ENCODE measurements at regions not wholly inside any gene's neighbourhood (a gene's known extent, or its start where the extent isn't known, plus 50 kb on each side); places are given as distances from the start of the nearest gene placed in this dataset.

DNA sequence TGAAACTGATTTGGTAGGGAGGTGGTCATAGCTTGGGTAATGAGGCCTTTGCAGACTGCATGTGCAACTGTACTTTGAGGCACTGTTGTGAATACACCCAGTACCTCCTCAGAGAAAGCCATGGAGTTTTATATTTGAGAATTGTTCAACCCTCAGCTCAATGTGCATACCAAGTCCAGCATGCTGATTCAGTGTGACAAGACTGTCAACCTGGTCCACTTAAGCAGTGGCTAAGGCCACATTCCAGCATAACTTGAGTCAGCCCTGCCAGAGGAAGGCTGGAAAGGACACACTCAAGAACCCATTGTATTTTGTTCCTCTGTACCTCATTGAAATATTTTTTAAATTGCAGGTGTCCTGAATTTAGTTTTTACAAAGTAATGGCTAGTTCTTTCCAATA, 121.8 kb upstream of the HNMT start:
- TF ChIP-seq, protein P1, sequence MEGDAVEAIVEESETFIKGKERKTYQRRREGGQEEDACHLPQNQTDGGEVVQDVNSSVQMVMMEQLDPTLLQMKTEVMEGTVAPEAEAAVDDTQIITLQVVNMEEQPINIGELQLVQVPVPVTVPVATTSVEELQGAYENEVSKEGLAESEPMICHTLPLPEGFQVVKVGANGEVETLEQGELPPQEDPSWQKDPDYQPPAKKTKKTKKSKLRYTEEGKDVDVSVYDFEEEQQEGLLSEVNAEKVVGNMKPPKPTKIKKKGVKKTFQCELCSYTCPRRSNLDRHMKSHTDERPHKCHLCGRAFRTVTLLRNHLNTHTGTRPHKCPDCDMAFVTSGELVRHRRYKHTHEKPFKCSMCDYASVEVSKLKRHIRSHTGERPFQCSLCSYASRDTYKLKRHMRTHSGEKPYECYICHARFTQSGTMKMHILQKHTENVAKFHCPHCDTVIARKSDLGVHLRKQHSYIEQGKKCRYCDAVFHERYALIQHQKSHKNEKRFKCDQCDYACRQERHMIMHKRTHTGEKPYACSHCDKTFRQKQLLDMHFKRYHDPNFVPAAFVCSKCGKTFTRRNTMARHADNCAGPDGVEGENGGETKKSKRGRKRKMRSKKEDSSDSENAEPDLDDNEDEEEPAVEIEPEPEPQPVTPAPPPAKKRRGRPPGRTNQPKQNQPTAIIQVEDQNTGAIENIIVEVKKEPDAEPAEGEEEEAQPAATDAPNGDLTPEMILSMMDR (IDR thresholded peaks at IDR 0.05; ENCODE audit: low read depth, low read length), result no peak
- no peaks in the 10 kb centered on the region for H3K36me3 ChIP-seq
- no peaks in the 10 kb centered on the region for H3K27me3 ChIP-seq
- no peak overlapping the region for H3K4me3 ChIP-seq
- no peak overlapping the region for H3K27ac ChIP-seq
- no peaks in the 10 kb centered on the region for H3K9me3 ChIP-seq (ENCODE audit: low read depth)
- H3K4me1 ChIP-seq (ENCODE audit: low read depth), result no peaks in the 10 kb centered on the region
- DNase-seq (ENCODE audit: low read depth in 1 of 2, low spot score in 1 of 2), result peak in 1 of 2 donors; percentile 47

DNA sequence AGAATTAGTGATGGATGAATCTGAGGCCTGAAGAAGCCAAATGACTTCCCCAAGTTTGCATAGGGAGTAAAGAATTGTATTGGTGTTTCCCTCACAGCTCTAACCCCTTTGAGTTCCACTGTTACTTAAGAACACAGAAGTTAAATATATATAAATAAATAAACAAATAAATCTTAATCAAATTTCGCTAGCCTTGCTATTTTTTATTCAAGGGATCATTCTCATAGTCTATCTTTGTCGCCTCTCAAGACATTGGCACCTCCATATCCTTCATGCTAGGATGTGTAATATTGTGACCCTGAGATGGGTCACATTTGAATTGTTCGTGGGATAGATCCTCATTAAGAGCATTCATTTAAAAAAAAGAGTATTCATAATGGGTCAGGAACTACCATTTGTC, 121.3 kb upstream of the HNMT start:
- TF ChIP-seq, protein P1 (IDR thresholded peaks at IDR 0.05; ENCODE audit: low read depth, low read length), result no peak
- Histone ChIP-seq H3K4me3 (no peak overlapping the region), H3K27ac (no peak overlapping the region), H3K4me1 (ENCODE audit: low read depth) (no peaks in the 10 kb centered on the region), H3K36me3 (no peaks in the 10 kb centered on the region), H3K9me3 (ENCODE audit: low read depth) (no peaks in the 10 kb centered on the region), H3K27me3 (no peaks in the 10 kb centered on the region)
- DNase-seq (ENCODE audit: low read depth in 1 of 2, low spot score in 1 of 2), result no peak

DNA sequence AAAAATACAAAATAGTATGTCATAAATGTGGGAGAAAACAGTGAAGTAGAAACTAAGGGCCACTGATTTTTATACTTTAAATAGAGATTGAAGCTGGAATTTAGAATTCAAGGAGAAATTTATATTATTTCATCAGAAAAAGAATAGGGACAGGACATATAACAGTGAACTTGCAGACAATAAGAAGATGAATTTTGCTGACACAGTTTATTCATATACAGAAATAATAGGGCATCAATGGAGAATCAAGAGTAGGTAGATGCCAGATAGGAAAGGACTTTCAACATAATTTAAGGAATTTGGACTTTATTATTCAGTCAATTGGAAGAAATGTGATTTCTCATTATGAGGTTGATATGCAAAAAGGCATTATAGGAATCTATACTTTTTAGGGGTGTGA, 118.9 kb upstream of the HNMT start:
- Histone ChIP-seq H3K27me3 (no peaks in the 10 kb centered on the region), H3K27ac (no peak overlapping the region), H3K36me3 (no peaks in the 10 kb centered on the region), H3K4me1 (ENCODE audit: low read depth) (no peaks in the 10 kb centered on the region), H3K4me3 (no peak overlapping the region), H3K9me3 (ENCODE audit: low read depth) (no peaks in the 10 kb centered on the region)
- no peak for DNase-seq (ENCODE audit: low read depth in 1 of 2, low spot score in 1 of 2)
- TF ChIP-seq, protein P1 (IDR thresholded peaks at IDR 0.05; ENCODE audit: low read depth, low read length), result no peak

DNA sequence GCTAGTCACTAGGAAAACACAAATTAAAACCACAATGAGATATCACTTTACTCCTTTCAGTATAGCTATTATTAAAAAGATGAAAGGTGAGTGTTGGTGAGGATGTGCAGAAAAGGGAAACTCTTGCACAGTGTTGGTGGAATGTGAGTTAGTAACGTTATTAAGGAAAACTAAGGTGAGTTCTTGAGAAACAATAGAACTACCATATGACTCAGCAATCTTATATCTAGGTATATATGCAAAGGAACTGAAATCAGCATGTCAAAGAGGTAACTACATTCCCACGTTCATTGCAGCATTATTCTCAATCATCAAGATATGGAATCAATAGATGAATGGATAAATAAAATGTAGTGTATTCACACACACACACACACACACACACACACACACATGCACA, 117.3 kb upstream of the HNMT start:
- TF ChIP-seq, protein P1 (IDR thresholded peaks at IDR 0.05; ENCODE audit: low read depth, low read length), result no peak
- Histone ChIP-seq H3K27me3 (no peaks in the 10 kb centered on the region), H3K4me3 (no peak overlapping the region), H3K27ac (no peak overlapping the region), H3K36me3 (no peaks in the 10 kb centered on the region), H3K4me1 (ENCODE audit: low read depth) (no peaks in the 10 kb centered on the region), H3K9me3 (ENCODE audit: low read depth) (no peaks in the 10 kb centered on the region)
- no peak for DNase-seq (ENCODE audit: low read depth in 1 of 2, low spot score in 1 of 2)

DNA sequence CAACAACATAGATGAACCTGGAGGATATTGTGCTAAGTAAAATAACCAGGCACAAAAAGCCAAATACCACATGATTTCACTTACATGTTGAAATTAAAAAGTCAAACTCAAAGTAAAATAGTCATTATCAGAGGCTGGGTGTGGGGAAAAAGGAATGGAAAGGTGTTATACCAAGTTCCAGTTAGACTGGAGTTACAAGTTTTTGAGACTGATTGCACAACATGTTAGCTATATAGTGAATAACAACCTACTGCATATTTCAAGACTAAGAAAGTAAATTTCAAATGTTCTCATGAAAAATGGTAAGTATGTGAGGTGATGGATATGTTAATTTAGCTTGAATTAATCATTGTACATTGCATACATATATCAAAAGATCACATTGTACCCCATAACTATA, 116.8 kb upstream of the HNMT start:
- no peaks in the 10 kb centered on the region for H3K27me3 ChIP-seq
- no peak for DNase-seq (ENCODE audit: low read depth in 1 of 2, low spot score in 1 of 2)
- no peaks in the 10 kb centered on the region for H3K9me3 ChIP-seq (ENCODE audit: low read depth)
- H3K27ac ChIP-seq, result no peak overlapping the region
- TF ChIP-seq, protein P1 (IDR thresholded peaks at IDR 0.05; ENCODE audit: low read depth, low read length), result no peak
- H3K36me3 ChIP-seq, result no peaks in the 10 kb centered on the region
- no peak overlapping the region for H3K4me3 ChIP-seq
- H3K4me1 ChIP-seq (ENCODE audit: low read depth), result no peaks in the 10 kb centered on the region

DNA sequence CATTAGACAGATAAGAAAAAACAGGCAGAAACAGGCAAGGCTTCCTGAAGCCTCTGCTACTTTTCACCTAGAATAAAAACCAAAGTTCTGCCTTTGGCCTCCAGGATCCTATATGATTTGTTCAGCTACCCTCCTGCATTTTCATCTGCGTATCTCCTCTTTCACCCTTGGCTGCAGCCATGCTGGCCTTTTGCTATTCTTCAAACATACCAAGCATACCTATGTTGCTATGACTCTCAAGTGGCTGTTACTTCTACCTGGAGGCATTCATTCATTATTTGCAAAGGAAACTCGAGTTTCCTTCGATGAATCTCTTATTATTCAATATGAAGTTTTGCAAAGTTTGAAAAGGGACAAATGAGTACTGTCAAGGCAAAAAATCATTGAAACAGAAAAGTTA, 106.4 kb upstream of the HNMT start:
- Histone ChIP-seq H3K27me3 (no peaks in the 10 kb centered on the region), H3K9me3 (ENCODE audit: low read depth) (no peaks in the 10 kb centered on the region), H3K36me3 (no peaks in the 10 kb centered on the region), H3K4me3 (no peak overlapping the region), H3K4me1 (ENCODE audit: low read depth) (peaks cover 5% of the 10 kb centered on the region), H3K27ac (no peak overlapping the region)
- TF ChIP-seq, protein P1 (IDR thresholded peaks at IDR 0.05; ENCODE audit: low read depth, low read length), result no peak
- DNase-seq (ENCODE audit: low read depth in 1 of 2, low spot score in 1 of 2), result peak in 1 of 2 donors; percentile 51
